ENCODE measurements at regions not wholly inside any gene's neighbourhood (a gene's known extent, or its start where the extent isn't known, plus 50 kb on each side); places are given as distances from the start of the nearest gene placed in this dataset.
"Not testable (repeated sequence)": the region's sequence is repeated elsewhere in the genome, so short reads cannot be mapped to it uniquely, and the experiment has no call there.

GRCh38 chr13:65387743-65388347, 1842.3 kb downstream of the PCDH9 start:
- DNase-seq (ENCODE audit: low read depth in 2 of 2): no peak

GRCh38 chr13:65378943-65379519, 1851.1 kb downstream of the PCDH9 start:
- DNase-seq (ENCODE audit: low read depth in 2 of 2): peak; percentile 3 to 9

- DNase-seq (ENCODE audit: low read depth in 2 of 2): no peak
These were observed 1851.7 kb downstream of the PCDH9 start for GRCh38 chr13:65378484-65378883.

GRCh38 chr13:65368832-65369231, 1861.3 kb downstream of the PCDH9 start:
- no peak for DNase-seq (ENCODE audit: low read depth in 2 of 2)

- DNase-seq (ENCODE audit: low read depth in 2 of 2): no peak
These were observed 1876.2 kb downstream of the PCDH9 start for GRCh38 chr13:65353951-65354350.

GRCh38 chr13:65353150-65353549, 1877.0 kb downstream of the PCDH9 start:
- DNase-seq (ENCODE audit: low read depth in 2 of 2): not testable (repeated sequence)

- DNase-seq (ENCODE audit: low read depth in 2 of 2): no peak
These were observed 1882.6 kb downstream of the PCDH9 start for GRCh38 chr13:65347420-65348030.

GRCh38 chr13:65343898-65344663, 1886.1 kb downstream of the PCDH9 start:
- DNase-seq (ENCODE audit: low read depth in 2 of 2): no peak

- DNase-seq (ENCODE audit: low read depth in 2 of 2): no peak
These were observed 1887.4 kb downstream of the PCDH9 start for GRCh38 chr13:65342541-65343337.

- no peak for DNase-seq (ENCODE audit: low read depth in 2 of 2)
These were observed 1890.9 kb downstream of the PCDH9 start for GRCh38 chr13:65339241-65339640.

- peak; percentile 61 to 69 for DNase-seq (ENCODE audit: low read depth in 2 of 2)
These were observed 1893.2 kb downstream of the PCDH9 start for GRCh38 chr13:65336916-65337315.

- DNase-seq (ENCODE audit: low read depth in 2 of 2): no peak
These were observed 1893.9 kb downstream of the PCDH9 start for GRCh38 chr13:65336087-65336749.

- DNase-seq (ENCODE audit: low read depth in 2 of 2): no peak
These were observed 1899.4 kb downstream of the PCDH9 start for GRCh38 chr13:65330691-65331090.

- DNase-seq (ENCODE audit: low read depth in 2 of 2): no peak
These were observed 1899.8 kb downstream of the PCDH9 start for GRCh38 chr13:65330287-65330686.

GRCh38 chr13:65323192-65323591, 1906.9 kb downstream of the PCDH9 start:
- DNase-seq (ENCODE audit: low read depth in 2 of 2): not testable (repeated sequence)

GRCh38 chr13:65321423-65321822, 1908.7 kb downstream of the PCDH9 start:
- DNase-seq (ENCODE audit: low read depth in 2 of 2): not testable (repeated sequence)

- no peak for DNase-seq (ENCODE audit: low read depth in 2 of 2)
These were observed 1916.1 kb downstream of the PCDH9 start for GRCh38 chr13:65314008-65314407.

- DNase-seq (ENCODE audit: low read depth in 2 of 2): no peak
These were observed 1919.3 kb downstream of the PCDH9 start for GRCh38 chr13:65310663-65311328.

- DNase-seq (ENCODE audit: low read depth in 2 of 2): no peak
These were observed 1920.2 kb downstream of the PCDH9 start for GRCh38 chr13:65309906-65310305.

GRCh38 chr13:65308729-65309128, 1921.4 kb downstream of the PCDH9 start:
- DNase-seq (ENCODE audit: low read depth in 2 of 2): not testable (repeated sequence)

- DNase-seq (ENCODE audit: low read depth in 2 of 2): no peak
These were observed 1923.1 kb downstream of the PCDH9 start for GRCh38 chr13:65307056-65307455.

Measured in fibroblast of skin of left quadriceps (primary cell).